ENCODE measurements at regions not wholly inside any gene's neighbourhood (a gene's known extent, or its start where the extent isn't known, plus 50 kb on each side); places are given as distances from the start of the nearest gene placed in this dataset.

GRCh38 chr4:77355731-77356130 is 198.7 kb downstream of the CCNG2 start:
- Histone ChIP-seq H3K27ac (ENCODE audit: low read depth, low read length, poor library complexity, severe bottlenecking) (no peak overlapping the region), H3K4me2 (ENCODE audit: low read length) (no peak overlapping the region), H2AFZ (ENCODE audit: low read length) (no peak overlapping the region), H3K79me2 (ENCODE audit: insufficient read depth, low read depth, low read length) (no peaks in the 10 kb centered on the region), H3K36me3 (ENCODE audit: insufficient read depth, low read length) (no peaks in the 10 kb centered on the region), H4K20me1 (ENCODE audit: insufficient read depth, low read length) (no peaks in the 10 kb centered on the region), H3K9me2 (ENCODE audit: insufficient read depth, low read length) (no peaks in the 10 kb centered on the region), H3K4me1 (ENCODE audit: insufficient read depth, low read length, poor library complexity, severe bottlenecking) (no peaks in the 10 kb centered on the region), H3K9me3 (ENCODE audit: low read length) (no peaks in the 10 kb centered on the region), H3K4me3 (ENCODE audit: low read depth, low read length, poor library complexity, severe bottlenecking) (no peak overlapping the region)
- POLR2A ChIA-PET = interaction anchor here (0.5 to 0.7 kb wide), 2 partner anchors 184 to 1632 kb away, joined by 3 to 4 read pairs; no protein-coding TSS in a partner anchor
- intact Hi-C loops (cut with micrococcal nuclease; ENCODE audit: unreplicated experiment) = no loop called here
- DNase-seq (ENCODE audit: low spot score) = no peak
- CTCF ChIA-PET (ENCODE audit: unreplicated experiment) = no interaction called here
- no TSS peak for BruUV-seq (replicated peaks)
- TF ChIP-seq EZH2phosphoT487 (IDR thresholded peaks at IDR 0.05; ENCODE audit: borderline replicate concordance, low read depth, low read length) = no peak

GRCh38 chr4:77358315-77358928 is 201.4 kb downstream of the CCNG2 start:
- no peaks in the 10 kb centered on the region for H4K20me1 ChIP-seq (ENCODE audit: insufficient read depth, low read length)
- H3K27ac ChIP-seq (ENCODE audit: low read depth, low read length, poor library complexity, severe bottlenecking) = no peak overlapping the region
- no peaks in the 10 kb centered on the region for H3K9me3 ChIP-seq (ENCODE audit: low read length)
- H3K79me2 ChIP-seq (ENCODE audit: insufficient read depth, low read depth, low read length) = no peaks in the 10 kb centered on the region
- H3K4me2 ChIP-seq (ENCODE audit: low read length) = no peak overlapping the region
- no peak overlapping the region for H3K4me3 ChIP-seq (ENCODE audit: low read depth, low read length, poor library complexity, severe bottlenecking)
- BruUV-seq (replicated peaks) = no TSS peak
- no peaks in the 10 kb centered on the region for H3K4me1 ChIP-seq (ENCODE audit: insufficient read depth, low read length, poor library complexity, severe bottlenecking)
- peak; percentile 42 for DNase-seq (ENCODE audit: low spot score)
- H3K36me3 ChIP-seq (ENCODE audit: insufficient read depth, low read length) = no peaks in the 10 kb centered on the region
- H3K9me2 ChIP-seq (ENCODE audit: insufficient read depth, low read length) = no peaks in the 10 kb centered on the region
- no peak overlapping the region for H2AFZ ChIP-seq (ENCODE audit: low read length)
- intact Hi-C loops (cut with micrococcal nuclease; ENCODE audit: unreplicated experiment) = loop anchor here (1.0 kb wide), 1 partner anchor 118 kb away; no protein-coding TSS in a partner anchor
- ChIA-PET POLR2A (no interaction called here), CTCF (ENCODE audit: unreplicated experiment) (interaction anchor here (0.7 to 0.9 kb wide), 2 partner anchors 30 to 77 kb away, joined by 3 read pairs; no protein-coding TSS in a partner anchor)
- no peak for TF ChIP-seq EZH2phosphoT487 (IDR thresholded peaks at IDR 0.05; ENCODE audit: borderline replicate concordance, low read depth, low read length)
- peak; percentile 82 for TF ChIP-seq CTCF (conservative IDR thresholded peaks at IDR 0.05; ENCODE audit: low read length)

- H3K36me3 ChIP-seq (ENCODE audit: insufficient read depth, low read length) = no peaks in the 10 kb centered on the region
- intact Hi-C loops (cut with micrococcal nuclease; ENCODE audit: unreplicated experiment) = no loop called here
- no TSS peak for BruUV-seq (replicated peaks)
- no peaks in the 10 kb centered on the region for H3K4me1 ChIP-seq (ENCODE audit: insufficient read depth, low read length, poor library complexity, severe bottlenecking)
- H3K9me3 ChIP-seq (ENCODE audit: low read length) = no peaks in the 10 kb centered on the region
- no peak overlapping the region for H2AFZ ChIP-seq (ENCODE audit: low read length)
- H4K20me1 ChIP-seq (ENCODE audit: insufficient read depth, low read length) = no peaks in the 10 kb centered on the region
- POLR2A ChIA-PET = no interaction called here
- TF ChIP-seq CTCF (conservative IDR thresholded peaks at IDR 0.05; ENCODE audit: low read length) = no peak
- TF ChIP-seq EZH2phosphoT487 (IDR thresholded peaks at IDR 0.05; ENCODE audit: borderline replicate concordance, low read depth, low read length) = no peak
- no peaks in the 10 kb centered on the region for H3K79me2 ChIP-seq (ENCODE audit: insufficient read depth, low read depth, low read length)
- H3K27ac ChIP-seq (ENCODE audit: low read depth, low read length, poor library complexity, severe bottlenecking) = no peak overlapping the region
- DNase-seq (ENCODE audit: low spot score) = no peak
- H3K4me3 ChIP-seq (ENCODE audit: low read depth, low read length, poor library complexity, severe bottlenecking) = no peak overlapping the region
- CTCF ChIA-PET (ENCODE audit: unreplicated experiment) = no interaction called here
- no peak overlapping the region for H3K4me2 ChIP-seq (ENCODE audit: low read length)
- no peaks in the 10 kb centered on the region for H3K9me2 ChIP-seq (ENCODE audit: insufficient read depth, low read length)
Measured at GRCh38 chr4:77360451-77360850, 203.4 kb downstream of the CCNG2 start.

Data from OCI-LY7 (cell line).